ENCODE measurements at regions not wholly inside any gene's neighbourhood (a gene's known extent, or its start where the extent isn't known, plus 50 kb on each side); places are given as distances from the start of the nearest gene placed in this dataset.

DNA sequence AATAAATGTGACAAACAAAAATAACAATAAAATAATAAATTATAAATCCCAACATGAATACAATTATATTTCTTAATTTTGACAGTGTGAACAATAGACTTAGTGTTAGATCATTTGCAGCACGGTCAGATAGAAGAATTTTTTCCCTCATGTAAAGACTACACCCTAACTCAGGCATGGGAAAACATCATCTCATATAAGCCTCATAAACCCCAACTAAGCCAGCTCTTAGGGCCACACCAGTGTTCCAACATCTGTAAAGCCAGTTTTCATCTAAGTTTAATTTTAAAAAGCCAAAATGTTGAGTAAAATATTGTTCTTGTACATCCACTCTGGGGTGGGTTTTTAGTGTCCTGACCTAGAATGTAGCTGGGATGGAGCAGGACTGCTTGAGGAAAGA, 167.4 kb downstream of the QRSL1 start:
- no peaks in the 10 kb centered on the region for H3K27me3 ChIP-seq
- no peaks in the 10 kb centered on the region for H3K4me1 ChIP-seq
- 58% methylated on average over 1 of the region's 1 CpG for WGBS
- no peaks in the 10 kb centered on the region for H3K9me3 ChIP-seq
- H3K4me3 ChIP-seq = no peak overlapping the region
- no peak for DNase-seq (ENCODE audit: low spot score in 2 of 2)
- no peak for TF ChIP-seq POLR2AphosphoS5 (IDR thresholded peaks at IDR 0.05)
- TF ChIP-seq, protein P1, sequence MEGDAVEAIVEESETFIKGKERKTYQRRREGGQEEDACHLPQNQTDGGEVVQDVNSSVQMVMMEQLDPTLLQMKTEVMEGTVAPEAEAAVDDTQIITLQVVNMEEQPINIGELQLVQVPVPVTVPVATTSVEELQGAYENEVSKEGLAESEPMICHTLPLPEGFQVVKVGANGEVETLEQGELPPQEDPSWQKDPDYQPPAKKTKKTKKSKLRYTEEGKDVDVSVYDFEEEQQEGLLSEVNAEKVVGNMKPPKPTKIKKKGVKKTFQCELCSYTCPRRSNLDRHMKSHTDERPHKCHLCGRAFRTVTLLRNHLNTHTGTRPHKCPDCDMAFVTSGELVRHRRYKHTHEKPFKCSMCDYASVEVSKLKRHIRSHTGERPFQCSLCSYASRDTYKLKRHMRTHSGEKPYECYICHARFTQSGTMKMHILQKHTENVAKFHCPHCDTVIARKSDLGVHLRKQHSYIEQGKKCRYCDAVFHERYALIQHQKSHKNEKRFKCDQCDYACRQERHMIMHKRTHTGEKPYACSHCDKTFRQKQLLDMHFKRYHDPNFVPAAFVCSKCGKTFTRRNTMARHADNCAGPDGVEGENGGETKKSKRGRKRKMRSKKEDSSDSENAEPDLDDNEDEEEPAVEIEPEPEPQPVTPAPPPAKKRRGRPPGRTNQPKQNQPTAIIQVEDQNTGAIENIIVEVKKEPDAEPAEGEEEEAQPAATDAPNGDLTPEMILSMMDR (IDR thresholded peaks at IDR 0.05) = no peak
- TF ChIP-seq EP300 (IDR thresholded peaks at IDR 0.05) = no peak
- TF ChIP-seq POLR2A (IDR thresholded peaks at IDR 0.05) = no peak
- no peak overlapping the region for H3K27ac ChIP-seq
- no peaks in the 10 kb centered on the region for H3K36me3 ChIP-seq

DNA sequence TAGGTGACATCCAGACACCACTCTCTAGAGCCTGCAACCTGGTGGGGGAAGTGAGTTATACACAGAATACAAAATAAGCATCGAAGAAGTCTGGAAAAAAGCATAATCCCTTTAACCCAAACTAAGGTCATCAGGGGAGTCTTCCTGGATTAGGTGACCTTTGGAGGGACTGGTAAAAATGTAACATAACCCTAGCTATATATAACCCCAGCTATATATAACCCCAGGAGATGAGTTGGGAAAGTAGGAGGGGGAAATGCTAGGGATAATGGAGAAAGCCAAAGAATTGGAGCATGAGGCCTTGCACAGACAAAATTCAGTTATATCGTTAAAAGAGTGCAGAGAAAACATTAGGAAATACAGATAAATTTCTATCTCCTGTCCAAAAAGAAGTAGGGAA, 164.8 kb downstream of the QRSL1 start:
- Histone ChIP-seq H3K27ac (no peak overlapping the region), H3K27me3 (no peaks in the 10 kb centered on the region), H3K36me3 (no peaks in the 10 kb centered on the region), H3K9me3 (no peaks in the 10 kb centered on the region), H3K4me1 (no peaks in the 10 kb centered on the region), H3K4me3 (no peak overlapping the region)
- TF ChIP-seq EP300 (IDR thresholded peaks at IDR 0.05) = no peak
- no peak for TF ChIP-seq POLR2A (IDR thresholded peaks at IDR 0.05)
- TF ChIP-seq POLR2AphosphoS5 (IDR thresholded peaks at IDR 0.05) = no peak
- 78% methylated on average over 2 of the region's 2 CpGs for WGBS
- no peak for DNase-seq (ENCODE audit: low spot score in 2 of 2)

DNA sequence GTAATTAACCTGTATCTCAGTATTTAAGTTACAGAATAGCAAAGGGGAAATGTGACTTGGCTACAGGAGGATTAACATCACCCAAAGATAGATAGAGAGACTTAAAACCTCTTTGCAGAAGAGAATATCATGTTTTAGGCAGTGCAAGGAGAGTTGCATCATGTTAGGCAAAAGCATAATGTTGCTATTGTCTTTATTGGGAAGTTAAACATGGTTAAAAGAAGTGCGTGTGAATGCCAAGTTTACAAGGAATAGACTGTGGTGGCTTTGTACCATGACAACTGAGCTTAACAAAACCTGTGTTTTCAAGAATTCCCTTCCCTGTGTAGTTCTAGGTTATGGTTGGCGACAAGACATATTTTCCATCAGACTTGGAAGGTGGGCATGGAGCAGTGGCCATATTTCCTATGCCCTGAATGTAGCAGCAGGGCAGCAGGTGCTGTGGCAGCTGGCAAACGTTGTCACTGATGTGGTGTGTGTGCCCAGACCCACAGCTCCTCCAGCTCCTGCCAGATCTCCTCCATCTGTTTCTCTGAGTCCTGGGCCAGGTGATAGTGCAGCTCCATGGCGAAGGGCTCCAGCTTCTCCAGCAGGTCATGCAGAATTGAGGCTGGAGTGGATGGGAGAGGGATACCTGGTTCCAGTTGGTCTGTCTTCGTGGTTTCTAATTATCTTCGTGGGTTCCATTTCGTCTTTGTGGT, 163.3 kb downstream of the QRSL1 start:
- Histone ChIP-seq H3K27ac (no peak overlapping the region), H3K36me3 (no peaks in the 10 kb centered on the region), H3K4me3 (no peak overlapping the region), H3K4me1 (no peaks in the 10 kb centered on the region), H3K27me3 (peaks cover 3% of the 10 kb centered on the region), H3K9me3 (no peaks in the 10 kb centered on the region)
- peak in 1 of 3 donors; percentile 15 for TF ChIP-seq POLR2AphosphoS5 (IDR thresholded peaks at IDR 0.05)
- TF ChIP-seq, protein P1 (IDR thresholded peaks at IDR 0.05) = no peak
- 75% methylated on average over 7 of the region's 7 CpGs for WGBS
- DNase-seq (ENCODE audit: low spot score in 2 of 2) = no peak

DNA sequence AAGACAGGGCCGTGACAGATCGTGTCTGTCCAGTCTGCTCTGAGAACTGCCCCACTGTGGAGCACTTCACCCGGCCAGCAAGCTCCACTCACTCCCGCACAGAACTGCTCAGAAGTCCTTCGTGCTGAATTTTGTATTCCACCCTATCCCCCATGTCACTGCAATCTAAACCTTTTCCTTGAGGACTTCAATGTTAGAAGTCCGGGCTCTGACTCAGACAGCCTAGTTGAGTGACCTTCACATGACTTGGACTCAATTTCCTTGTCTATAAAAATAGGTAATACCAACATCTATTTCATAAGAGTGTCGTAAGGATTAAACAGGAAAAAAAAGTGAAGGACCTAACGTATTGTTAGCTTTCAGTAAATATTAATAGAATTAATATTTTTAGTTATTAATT, 161.6 kb downstream of the QRSL1 start:
- Histone ChIP-seq H3K27me3 (peaks cover 3% of the 10 kb centered on the region), H3K27ac (no peak overlapping the region), H3K4me3 (no peak overlapping the region), H3K4me1 (no peaks in the 10 kb centered on the region), H3K9me3 (no peaks in the 10 kb centered on the region), H3K36me3 (no peaks in the 10 kb centered on the region)
- TF ChIP-seq EP300 (IDR thresholded peaks at IDR 0.05) = no peak
- TF ChIP-seq POLR2AphosphoS5 (IDR thresholded peaks at IDR 0.05) = no peak
- TF ChIP-seq POLR2A (IDR thresholded peaks at IDR 0.05) = no peak
- TF ChIP-seq, protein P1 (IDR thresholded peaks at IDR 0.05) = no peak
- DNase-seq (ENCODE audit: low spot score in 2 of 2) = no peak
- 88% methylated on average over 8 of the region's 8 CpGs for WGBS

GRCh38 chr6:106790149-106790770, 160.9 kb downstream of the QRSL1 start:
- 91% methylated on average over 8 of the region's 8 CpGs for WGBS
- Histone ChIP-seq H3K4me1 (no peaks in the 10 kb centered on the region), H3K4me3 (no peak overlapping the region), H3K9me3 (no peaks in the 10 kb centered on the region), H3K27me3 (peaks cover 3% of the 10 kb centered on the region), H3K27ac (no peak overlapping the region), H3K36me3 (no peaks in the 10 kb centered on the region)
- TF ChIP-seq POLR2AphosphoS5 (IDR thresholded peaks at IDR 0.05) (no peak), EP300 (IDR thresholded peaks at IDR 0.05) (no peak), POLR2A (IDR thresholded peaks at IDR 0.05) (no peak)
- TF ChIP-seq, protein P1 (IDR thresholded peaks at IDR 0.05) = no peak
- DNase-seq (ENCODE audit: low spot score in 2 of 2) = no peak
